OCI-LY7 (cell line): ENCODE measurements at regions not wholly inside any gene's neighbourhood (a gene's known extent, or its start where the extent isn't known, plus 50 kb on each side); places are given as distances from the start of the nearest gene placed in this dataset.

Source experiments
- CTCF ChIP-seq: fragments of 200-600 bp; sonication (generic); conservative IDR thresholded peaks from 2 replicates; pipeline ENCODE4 v1.5.1; 2014; ENCODE audit warnings: mild to moderate bottlenecking, antibody characterized with exemption, low read length, moderate library complexity, mixed read lengths
- EZH2phosphoT487 ChIP-seq: fragments of 200-600 bp; sonication (generic); IDR thresholded peaks from 2 replicates; pipeline ENCODE4 v1.6.1; 2018; ENCODE audit warnings: low read depth, borderline replicate concordance, mild to moderate bottlenecking, mixed run types, antibody characterized with exemption, low read length, moderate library complexity, mixed read lengths

- TF ChIP-seq CTCF (no peak), EZH2phosphoT487 (no peak)
These were observed 300.9 kb upstream of the FAT4 start for GRCh38 chr4:125013891-125014290.
